Activated naive CD8-positive, alpha-beta T cell treated with anti-CD3 and anti-CD28 coated beads, Interleukin-2, amount 50 U/mL, for 16 hours (primary cell): ENCODE measurements at regions not wholly inside any gene's neighbourhood (a gene's known extent, or its start where the extent isn't known, plus 50 kb on each side); places are given as distances from the start of the nearest gene placed in this dataset.
"Not testable (repeated sequence)": the region's sequence is repeated elsewhere in the genome, so short reads cannot be mapped to it uniquely, and the experiment has no call there.

Experiments
- DNase-seq: peaks from one replicate; pipeline ENCODE4 v3.0.0-alpha.2; 2020; ENCODE audit warnings: low read depth, low spot score

DNA sequence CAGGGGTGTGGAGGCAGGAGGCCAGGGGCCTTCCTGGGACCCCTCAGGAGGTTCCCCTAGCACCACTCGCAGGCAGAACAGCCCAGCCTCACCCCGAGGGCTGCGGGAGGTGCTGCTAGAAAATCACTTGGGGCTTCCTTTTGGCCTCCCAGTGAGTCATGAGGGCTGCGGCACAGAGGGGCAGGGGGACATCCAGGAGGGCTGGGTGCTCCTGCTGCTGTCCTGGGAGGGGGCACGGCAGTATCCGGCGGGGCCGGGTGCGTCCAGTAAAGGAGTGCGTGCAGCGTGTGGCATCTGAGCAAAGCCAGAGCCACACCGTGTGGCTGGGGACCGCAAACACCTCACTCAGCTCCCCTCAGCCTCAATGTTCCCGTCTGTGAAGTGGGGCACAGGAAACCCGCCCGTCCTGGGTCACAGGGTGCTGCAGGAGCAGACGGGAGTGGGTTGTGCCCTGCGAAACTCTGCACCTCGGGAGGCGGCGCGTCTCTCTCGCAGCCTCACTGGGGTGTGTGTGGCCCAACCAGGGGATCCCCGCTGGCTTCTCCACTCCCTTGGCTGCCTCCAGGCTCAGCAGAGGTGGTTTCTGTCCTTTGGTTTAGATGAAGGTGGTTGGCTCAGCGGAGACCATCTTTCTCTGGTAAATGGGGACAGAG lies 117.3 kb upstream of the ZNF469 start:
- DNase-seq = not testable (repeated sequence)

DNA sequence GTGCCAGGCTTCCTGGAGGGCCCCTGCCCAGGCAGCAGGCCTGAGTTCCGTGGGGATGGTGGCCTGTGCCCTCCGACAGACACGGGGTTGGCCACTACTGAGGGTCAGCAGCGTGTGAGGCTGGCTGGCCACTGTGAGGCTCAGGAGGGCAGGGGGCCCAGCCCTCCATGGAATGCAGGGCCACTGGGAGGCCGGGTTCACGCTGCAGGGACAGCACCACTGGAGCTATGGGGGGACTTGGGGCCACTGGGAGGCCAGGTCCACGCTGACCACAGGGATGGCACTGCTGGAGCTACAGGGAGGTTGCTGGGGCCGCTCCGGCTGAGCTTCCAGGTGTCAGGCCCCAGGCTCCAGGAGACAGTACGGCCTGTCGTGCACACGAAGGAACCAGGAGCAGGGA lies 116.7 kb upstream of the ZNF469 start:
- DNase-seq = not testable (repeated sequence)

DNA sequence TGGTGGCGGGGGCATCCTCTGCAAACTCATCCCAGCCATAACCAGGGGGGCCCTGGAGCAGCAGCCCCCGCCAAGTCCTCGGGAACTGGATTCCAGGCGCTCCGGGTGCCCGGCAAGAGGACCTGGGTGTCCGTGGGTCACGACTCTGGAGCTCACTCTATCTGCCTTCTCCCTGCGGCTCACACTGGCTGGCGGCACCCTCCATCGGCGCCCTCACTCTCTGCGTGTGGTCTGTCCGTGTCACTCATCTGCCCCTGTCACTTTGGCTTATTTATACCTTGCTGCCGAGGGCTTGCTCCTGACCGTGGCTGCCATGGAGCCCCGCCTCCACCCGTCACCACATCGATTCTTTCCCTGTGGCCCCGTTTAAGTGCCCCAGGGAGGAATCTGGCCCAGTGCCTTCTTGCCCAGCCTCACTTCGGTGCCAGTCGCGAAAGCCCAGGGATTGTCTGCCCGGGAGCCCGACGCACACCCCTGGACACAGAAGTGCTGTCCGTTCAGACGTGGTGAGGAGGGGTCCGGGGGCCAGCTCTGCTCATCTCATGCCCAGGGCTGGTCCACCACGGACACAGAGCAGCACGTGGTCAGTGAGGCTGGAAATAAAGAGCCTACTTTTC lies 115.7 kb upstream of the ZNF469 start:
- not testable (repeated sequence) for DNase-seq

DNA sequence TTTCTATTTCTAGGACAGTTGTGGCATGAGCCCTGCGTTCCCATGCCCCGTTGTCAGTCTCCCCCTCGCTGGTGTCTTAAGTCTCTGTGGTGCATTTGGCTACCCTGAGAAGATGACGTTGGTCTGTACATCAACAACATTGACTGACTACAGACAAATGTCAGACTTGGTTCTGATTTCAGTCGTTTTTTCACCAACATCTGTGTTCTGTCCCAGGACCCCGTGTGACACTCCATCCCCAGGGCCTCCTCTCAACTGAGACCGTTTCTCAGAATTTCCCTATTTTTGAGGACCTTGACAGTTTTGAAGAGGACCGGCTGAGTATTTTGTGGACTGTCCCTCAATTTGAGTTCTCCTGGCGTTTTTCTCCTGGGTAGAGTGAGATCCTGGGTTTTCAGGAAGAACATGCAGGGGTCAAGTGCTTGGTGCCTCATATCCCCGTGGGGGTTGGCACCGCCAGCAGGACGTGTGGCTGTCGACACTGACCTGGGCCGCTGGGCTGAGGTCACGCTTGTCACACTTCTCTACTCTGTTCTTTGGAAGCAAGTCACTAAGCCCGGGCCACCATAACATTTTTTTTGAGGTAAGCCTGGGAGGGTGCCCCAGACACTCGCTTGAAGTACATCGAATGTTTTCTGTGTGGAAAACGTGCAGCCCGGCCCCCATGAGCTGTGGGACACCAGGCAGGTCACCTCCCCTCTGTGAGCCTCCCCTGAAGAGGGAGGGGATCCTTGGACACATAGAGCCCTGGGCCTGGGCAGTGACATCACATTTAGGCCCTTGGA lies 114.4 kb upstream of the ZNF469 start:
- not testable (repeated sequence) for DNase-seq

DNA sequence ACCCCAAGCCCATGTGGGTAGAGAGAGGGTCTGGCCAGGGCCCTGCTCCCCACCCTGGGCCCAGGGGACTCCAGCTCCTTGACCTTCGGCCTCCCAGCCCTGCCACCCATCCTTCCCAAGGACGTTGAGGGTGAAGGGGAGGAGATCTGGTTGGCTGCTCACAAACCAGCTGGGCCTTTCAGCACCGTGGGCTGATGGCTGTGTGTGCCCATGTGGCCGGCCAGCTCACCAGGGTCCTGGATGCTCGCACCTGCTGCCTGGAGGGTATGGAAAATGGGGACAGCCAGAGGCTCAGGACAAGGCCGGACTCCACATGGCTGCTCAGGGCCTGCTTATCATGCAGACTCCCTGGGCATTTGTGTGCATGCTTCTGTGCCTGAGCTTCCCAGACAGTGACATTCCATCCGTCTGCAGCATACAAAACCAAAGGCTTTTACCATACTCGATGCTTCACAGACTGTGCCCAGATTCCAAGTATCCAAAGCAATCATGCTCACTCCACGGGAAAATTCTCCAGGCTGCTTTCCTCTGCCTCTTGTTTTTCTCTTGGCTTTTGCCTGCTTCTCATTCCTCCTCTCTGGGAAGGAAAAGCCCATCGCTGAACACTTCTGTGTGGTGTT lies 112.5 kb upstream of the ZNF469 start:
- DNase-seq = not testable (repeated sequence)

DNA sequence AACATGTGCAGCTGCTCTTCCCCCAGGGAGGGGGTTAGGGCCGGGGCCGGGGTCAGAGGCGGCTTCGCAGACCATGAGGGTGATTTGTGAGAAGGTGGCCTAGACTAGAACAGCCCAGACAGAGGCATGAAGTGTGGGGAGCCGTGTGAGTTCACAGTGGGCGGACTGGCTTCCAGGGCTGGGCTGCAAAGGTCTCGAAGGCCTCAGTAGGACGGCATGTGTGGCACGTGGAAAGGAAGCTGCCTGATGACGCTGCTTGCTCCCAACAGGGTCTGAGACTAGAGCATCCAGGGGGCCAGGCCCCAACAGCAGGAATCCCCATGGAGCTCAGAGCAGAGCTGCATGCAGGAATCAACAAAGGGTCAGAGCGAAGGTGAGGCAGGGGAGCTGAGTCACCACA lies 111.5 kb upstream of the ZNF469 start:
- not testable (repeated sequence) for DNase-seq

DNA sequence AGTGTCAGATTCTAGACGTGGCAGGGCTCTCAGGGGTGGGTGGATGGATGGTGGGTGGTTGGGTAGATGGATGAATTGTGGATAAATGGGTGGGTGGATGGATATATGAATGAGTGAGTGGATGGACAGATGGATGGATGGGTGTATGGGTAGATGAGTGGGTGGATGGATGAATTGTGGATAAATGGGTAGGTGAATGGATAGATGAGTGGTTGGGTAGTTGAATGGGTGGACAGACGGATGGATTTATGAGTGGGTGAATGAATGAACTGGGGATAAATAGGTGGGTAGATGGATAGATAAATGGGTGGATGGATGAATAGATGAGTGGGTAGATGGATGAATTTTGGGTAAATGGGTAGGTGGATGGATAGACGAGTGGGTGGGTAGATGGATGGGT lies 111.0 kb upstream of the ZNF469 start:
- DNase-seq = not testable (repeated sequence)

DNA sequence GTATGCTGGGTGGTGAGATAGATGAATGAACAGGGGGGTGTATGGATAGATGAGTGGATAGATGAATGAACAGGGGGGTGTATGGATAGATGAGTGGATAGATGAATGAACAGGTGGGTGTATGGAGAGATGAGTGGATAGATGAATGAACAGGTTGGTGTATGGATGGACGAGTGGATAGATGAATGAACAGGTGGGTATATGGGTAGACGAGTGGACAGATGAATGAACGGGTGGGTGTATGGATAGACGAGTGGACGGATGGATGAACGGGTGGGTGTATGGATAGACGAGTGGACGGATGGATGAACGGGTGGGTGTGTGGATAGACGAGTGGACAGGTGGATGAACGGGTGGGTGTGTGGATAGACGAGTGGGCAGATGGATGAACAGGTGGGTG lies 110.3 kb upstream of the ZNF469 start:
- not testable (repeated sequence) for DNase-seq

DNA sequence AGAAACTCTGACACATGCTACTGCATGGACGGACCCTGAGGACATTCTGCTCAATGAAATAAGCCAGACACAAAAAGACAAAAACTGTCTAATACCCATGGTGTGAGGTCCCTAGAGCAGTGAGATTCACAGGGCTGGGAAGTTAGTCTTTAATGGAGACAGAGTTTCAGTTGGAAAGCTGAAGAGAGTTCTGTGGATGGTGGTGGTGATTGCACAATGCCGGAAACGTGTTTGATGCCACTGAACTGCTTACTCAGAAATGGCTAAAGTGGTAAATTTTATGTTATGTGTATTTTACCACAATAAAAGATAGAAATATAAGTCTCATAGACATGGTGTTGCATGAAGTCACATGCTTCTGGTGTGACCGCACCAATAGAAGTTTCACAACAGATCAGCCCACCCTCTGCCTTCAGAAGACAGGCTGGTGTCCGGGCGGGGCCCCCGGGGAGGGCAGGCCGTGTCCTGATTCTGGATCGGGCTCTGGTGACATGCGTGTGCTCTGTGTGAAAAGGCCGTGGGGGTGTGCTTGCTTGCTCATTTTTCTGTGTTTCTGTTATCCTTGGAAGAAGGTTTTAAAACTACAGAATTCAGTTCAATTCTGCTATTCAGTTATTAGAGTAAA lies 108.5 kb upstream of the ZNF469 start:
- DNase-seq = not testable (repeated sequence)

DNA sequence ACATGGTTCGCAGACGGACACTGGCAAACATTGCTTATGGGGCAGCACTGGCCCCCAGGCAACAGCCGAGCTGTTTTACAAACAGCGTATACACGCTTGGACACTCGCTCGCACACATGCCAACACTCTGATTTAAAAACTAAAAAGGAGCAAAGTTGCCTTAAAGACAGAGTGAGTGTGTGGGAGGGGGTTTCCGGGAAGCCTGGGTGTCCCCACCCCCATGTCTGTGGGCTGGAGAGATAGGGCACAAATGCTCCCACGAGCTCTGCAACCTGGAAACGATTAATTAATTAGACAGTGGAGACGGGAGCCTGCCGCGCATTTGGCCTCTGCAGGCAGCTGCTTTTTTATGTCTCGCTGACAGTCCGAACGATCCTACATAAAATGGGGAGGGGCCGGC lies 107.9 kb upstream of the ZNF469 start:
- no peak for DNase-seq

DNA sequence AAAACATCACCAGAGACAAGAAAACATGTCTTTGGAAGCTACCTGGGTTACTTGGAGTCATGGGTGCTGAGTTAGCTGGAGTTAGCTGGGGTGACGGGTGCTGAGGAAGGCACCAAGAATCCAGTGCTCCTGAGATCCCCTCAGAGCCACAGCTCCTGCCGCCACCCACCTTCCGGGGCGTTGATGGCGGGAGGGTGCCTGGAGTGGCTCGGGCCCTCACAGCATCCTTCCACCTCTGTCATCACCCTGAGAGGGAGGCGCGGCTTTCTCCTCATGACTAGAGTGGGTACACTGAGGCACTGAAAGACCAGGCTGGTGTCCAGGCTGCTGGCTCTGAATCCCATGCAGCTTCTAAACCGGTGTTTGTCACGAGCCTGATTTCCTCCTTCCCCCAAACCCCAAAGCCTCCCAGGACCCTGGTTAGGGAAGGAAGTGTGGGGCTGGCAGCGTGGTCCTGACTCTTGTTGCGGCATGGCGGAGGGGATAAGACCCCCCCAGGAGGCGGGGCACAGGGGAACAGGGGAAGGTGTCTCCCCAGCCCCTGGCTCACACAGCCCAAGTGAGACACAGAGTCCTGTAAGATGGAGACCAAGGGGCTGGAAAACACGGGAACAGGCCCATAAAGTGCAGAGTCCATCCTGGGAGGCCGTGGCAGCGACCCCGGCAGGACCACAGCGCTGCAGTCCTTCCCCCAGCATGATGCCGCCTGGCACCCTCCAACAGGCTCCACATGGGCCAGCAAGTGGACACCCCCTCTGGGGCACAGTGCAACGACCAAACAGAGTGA lies 107.2 kb upstream of the ZNF469 start:
- DNase-seq = not testable (repeated sequence)

DNA sequence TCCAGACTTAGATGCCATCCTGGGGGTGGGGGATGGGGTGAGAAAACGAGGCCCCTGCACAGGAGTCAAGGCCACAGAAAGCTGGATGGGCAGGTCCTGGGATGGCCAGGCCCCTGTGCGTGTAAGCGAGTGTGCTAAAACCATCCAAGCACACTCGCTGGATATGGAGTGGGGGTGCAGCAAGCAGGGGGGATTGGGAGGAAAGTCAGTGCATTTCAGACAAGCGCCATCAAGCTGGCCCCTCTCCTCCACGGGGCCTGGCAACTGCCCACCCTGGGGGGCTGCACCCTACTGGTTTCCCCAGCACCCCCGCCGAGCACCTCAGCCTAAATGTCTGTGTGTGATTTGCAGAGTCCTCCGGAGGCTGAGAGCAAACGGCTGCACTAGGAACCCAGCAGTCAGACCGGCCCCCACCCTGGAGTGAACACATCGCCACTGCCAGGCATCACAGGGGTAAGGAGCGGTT lies 106.6 kb upstream of the ZNF469 start:
- not testable (repeated sequence) for DNase-seq

DNA sequence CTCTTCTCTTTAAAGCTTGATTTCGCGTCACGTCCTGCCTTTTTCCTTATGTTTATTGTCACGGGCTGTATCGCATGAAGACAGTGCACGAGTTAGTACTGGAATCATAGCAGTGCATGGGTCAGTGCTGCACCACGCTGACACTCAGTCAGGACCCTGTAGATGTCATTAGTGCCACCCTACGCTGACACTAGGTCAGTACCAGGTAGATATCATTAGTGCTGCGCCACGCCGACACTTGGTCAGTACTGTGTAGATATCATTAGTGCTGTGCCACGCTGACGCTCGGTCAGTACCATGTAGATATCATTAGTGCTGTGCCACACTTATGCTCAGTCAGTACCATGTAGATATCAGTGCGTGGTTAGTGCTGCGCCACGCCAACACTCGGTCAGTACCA lies 106.2 kb upstream of the ZNF469 start:
- no peak for DNase-seq

DNA sequence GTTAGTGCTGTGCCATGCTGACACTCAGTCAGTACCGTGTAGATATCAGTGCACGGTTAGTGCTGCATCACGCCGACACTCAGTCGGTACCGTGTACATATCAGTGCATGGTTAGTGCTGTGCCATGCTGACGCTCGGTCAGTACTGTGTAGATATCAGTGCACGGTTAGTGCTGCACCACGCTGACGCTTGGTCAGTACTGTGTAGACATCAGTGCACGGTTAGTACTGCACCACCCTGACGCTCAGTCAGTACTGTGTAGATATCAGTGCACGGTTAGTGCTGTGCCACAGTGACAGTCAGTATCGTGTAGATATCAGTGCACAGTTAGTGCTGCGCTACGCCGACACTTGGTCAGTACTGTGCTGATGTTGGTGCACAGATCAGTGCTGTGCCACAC lies 102.8 kb upstream of the ZNF469 start:
- no peak for DNase-seq

DNA sequence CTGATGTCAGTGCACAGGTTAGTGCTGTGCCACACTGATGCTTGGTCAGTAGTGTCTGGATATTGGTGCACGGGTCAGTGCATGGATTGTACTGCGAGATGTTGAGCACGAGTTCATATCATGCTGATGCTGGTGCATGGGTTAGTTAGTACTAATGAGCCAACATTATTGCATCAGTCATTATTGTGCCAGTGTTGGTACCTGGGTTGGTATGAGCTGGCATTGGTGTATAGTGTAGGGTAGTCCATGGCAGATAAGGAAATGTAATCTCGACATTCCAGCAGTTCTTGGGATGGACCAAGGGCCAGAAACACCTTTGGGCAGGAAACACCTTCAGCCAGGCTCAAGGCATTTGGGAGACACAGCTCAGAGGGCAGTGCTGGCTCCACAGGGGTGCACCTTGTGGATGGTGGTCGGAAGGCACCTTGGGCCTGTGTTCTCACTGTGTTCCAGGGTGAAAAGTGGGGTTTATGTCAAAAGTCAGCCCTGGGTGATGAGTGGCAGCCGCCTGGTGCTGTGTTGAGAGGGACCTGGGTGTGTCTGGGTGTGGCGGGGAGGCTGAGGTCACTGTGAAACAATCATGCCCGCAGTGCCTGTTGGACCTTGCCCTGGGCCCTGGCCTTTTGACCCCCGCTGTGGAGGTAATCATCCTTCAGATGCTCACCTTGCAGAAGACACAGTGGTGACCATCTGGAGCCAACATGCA lies 100.7 kb upstream of the ZNF469 start:
- no peak for DNase-seq

DNA sequence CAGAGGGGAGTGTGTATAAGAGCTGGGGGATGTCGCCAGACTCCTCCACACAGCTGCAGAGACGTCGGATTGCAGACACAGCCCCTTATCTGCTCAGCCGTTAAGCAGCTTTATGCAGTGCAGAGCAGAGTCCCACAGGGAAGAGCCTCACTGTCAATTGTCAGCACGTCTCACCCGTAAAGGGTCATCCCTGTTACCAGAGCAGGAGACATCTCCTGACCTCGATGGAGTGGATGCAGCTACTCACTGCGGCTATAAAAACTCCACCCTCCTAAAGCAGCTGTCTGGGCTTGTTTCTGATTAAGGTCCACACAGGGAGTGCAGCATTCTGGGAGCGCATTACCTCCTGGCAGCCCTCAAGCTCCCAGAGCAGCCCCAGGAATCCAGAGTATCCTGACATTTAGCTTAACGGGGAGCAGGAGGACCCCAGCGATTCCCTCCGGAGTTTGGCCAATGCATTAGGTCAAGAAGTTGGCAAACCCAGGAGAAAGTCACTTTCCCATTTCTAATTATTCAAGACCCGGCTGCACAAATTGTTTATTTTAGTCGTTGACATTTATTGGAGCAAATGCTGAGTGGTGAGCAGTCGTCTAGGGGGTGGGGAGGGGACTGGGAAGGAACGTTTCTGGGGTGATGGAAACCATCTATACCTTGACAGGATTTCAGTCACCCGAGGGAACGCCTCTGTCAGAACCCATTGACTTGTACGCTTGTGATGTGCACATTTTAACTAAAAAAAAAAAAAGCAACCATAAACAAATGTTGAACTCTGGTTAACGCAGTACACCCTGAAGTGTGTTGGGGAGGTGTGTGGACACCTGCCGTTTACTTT lies 100.0 kb upstream of the ZNF469 start:
- no peak for DNase-seq

DNA sequence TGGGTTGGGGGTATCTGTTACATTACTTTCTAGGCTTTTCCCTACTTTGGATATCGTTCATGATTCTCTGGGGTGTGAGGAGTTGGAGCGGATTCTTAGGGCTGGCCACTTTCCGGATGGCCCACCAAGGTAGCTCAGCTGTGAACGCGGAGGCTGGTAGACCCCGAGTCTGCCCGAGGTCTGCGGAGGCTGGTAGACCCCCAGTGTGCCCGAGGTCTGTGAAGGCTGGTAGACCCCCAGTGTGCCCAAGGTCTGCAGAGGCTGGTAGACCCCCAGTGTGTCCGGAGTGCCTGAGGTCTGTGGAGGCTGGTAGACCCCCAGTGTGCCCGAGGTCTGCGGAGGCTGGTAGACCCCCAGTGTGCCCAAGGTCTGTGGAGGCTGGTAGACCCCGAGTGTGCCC lies 99.2 kb upstream of the ZNF469 start:
- no peak for DNase-seq

DNA sequence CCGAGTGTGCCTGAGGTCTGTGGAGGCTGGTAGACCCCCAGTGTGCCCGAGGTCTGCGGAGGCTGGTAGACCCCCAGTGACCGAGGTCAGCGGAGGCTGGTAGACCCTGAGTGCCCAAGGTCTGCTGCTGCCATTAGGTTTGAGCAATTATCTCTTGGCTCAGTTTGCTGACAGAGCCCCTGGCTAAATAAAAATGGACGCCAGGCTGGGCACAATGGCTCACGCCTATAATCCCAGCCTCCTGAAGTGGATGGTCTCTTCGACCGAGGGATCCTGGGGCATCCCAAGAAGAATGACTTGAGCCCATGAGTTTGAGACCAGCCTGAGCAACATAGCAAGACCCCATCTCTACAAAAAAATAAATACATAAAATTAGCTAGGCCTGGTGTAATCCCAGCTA lies 98.7 kb upstream of the ZNF469 start:
- DNase-seq = no peak
